IMR-90 (cell line): ENCODE measurements at regions not wholly inside any gene's neighbourhood (a gene's known extent, or its start where the extent isn't known, plus 50 kb on each side); places are given as distances from the start of the nearest gene placed in this dataset.

ENCODE experiments used
- ATAC-seq: fragments of 200-7000 bp; cut with Tn5 transposase; 2 replicates; pipeline ENCODE4 v1.9.1; 2020; ENCODE audit warnings: low read depth, mild to moderate bottlenecking, moderate library complexity
- BruUV-seq: library from RNA; stranded (reverse); fragments of 400-500 nt; replicated peaks from 2 replicates; lab custom pipeline; 2021; lab: Mats Ljungman, UMichigan
- CTCF ChIA-PET: fragments of 300-600 bp; formaldehyde crosslinking; extraction: SDS; loops from one replicate; lab custom pipeline; 2021; ENCODE audit warnings: antibody characterized with exemption; lab: Yijun Ruan, JAX
- POLR2A ChIA-PET: fragments of 300-600 bp; sonication (Branson Sonifier 250); formaldehyde crosslinking; loops from one replicate; lab custom pipeline; 2022; ENCODE audit warnings: antibody characterized with exemption; ENCODE audit not compliant: unreplicated experiment; lab: Charles Lee
- DNase-seq: peaks from one replicate; pipeline ENCODE4 v3.0.0; 2013
- H2AFZ ChIP-seq: replicated peaks from 2 replicates; pipeline ENCODE3; 2013; ENCODE audit warnings: low read length, mild to moderate bottlenecking; ENCODE audit not compliant: poor library complexity
- H2AK5ac ChIP-seq: 2 replicates; pipeline ENCODE4 v1.6.1; 2013; ENCODE audit warnings: low read depth, low read length, inconsistent platforms
- H2AK9ac ChIP-seq: replicated peaks from 2 replicates; pipeline ENCODE3; 2013; ENCODE audit warnings: mild to moderate bottlenecking, low read depth, low read length, moderate library complexity; ENCODE audit not compliant: poor library complexity
- H2BK120ac ChIP-seq: 2 replicates; pipeline ENCODE4 v1.6.1; 2013; ENCODE audit warnings: low read depth, low read length, inconsistent platforms
- H2BK15ac ChIP-seq: 3 replicates; pipeline ENCODE4 v1.6.1; 2013; ENCODE audit warnings: low read depth, low read length, inconsistent platforms
- H2BK20ac ChIP-seq: 2 replicates; pipeline ENCODE4 v1.6.1; 2013; ENCODE audit warnings: low read depth, mild to moderate bottlenecking, inconsistent platforms, low read length, moderate library complexity
- H2BK5ac ChIP-seq: 2 replicates; pipeline ENCODE4 v1.6.1; 2013; ENCODE audit warnings: mild to moderate bottlenecking, low read depth, low read length, inconsistent platforms; ENCODE audit not compliant: poor library complexity, severe bottlenecking
- H3K14ac ChIP-seq: replicated peaks from 2 replicates; pipeline ENCODE4 v1.6.1; 2013; ENCODE audit warnings: low read depth, low read length, inconsistent platforms
- H3K18ac ChIP-seq: 2 replicates; pipeline ENCODE4 v1.6.1; 2013; ENCODE audit warnings: low read depth, low read length, control low read depth
- H3K23ac ChIP-seq: 2 replicates; pipeline ENCODE4 v1.6.1; 2013; ENCODE audit warnings: low read depth, low read length, inconsistent platforms
- H3K27ac ChIP-seq: 2 replicates; pipeline ENCODE4 v1.5.1; 2013; ENCODE audit warnings: mild to moderate bottlenecking, control low read depth, low read length; ENCODE audit not compliant: insufficient read depth
- H3K27me3 ChIP-seq: 2 replicates; pipeline ENCODE4 v1.6.1; 2013; ENCODE audit warnings: low read length; ENCODE audit not compliant: control insufficient read depth, insufficient read depth
- H3K36me3 ChIP-seq: 2 replicates; pipeline ENCODE4 v1.6.1; 2013; ENCODE audit warnings: low read length, mixed read lengths; ENCODE audit not compliant: control insufficient read depth, insufficient read depth
- H3K4ac ChIP-seq: 2 replicates; pipeline ENCODE4 v1.6.1; 2013; ENCODE audit warnings: low read depth, low read length, inconsistent platforms
- H3K4me1 ChIP-seq: 2 replicates; pipeline ENCODE4 v1.6.1; 2013; ENCODE audit warnings: low read length, mixed read lengths; ENCODE audit not compliant: control insufficient read depth, insufficient read depth
- H3K4me2 ChIP-seq: 2 replicates; pipeline ENCODE4 v1.6.1; 2013; ENCODE audit warnings: low read depth, mild to moderate bottlenecking, control low read depth, low read length, moderate library complexity
- H3K4me3 ChIP-seq: 2 replicates; pipeline ENCODE4 v1.5.1; 2013; ENCODE audit warnings: low read depth, mild to moderate bottlenecking, control low read depth, low read length, moderate library complexity; ENCODE audit not compliant: insufficient read depth
- H3K56ac ChIP-seq: 2 replicates; pipeline ENCODE4 v1.6.1; 2013; ENCODE audit warnings: low read length, inconsistent platforms; ENCODE audit not compliant: insufficient read depth; ENCODE audit errors: extremely low read depth
- H3K79me1 ChIP-seq, 2 experiments: 2 replicates each; pipeline ENCODE4 v1.6.1; 2013; ENCODE audit warnings: low read length in 2 of 2, inconsistent platforms in 1 of 2, low read depth in 1 of 2
- H3K9ac ChIP-seq: 2 replicates; pipeline ENCODE4 v1.6.1; 2013; ENCODE audit warnings: low read depth, low read length, control low read depth
- H3K9me1 ChIP-seq: 2 replicates; pipeline ENCODE4 v1.6.1; 2013; ENCODE audit warnings: low read length, inconsistent platforms; ENCODE audit not compliant: insufficient read depth
- H3K9me3 ChIP-seq: 2 replicates; pipeline ENCODE4 v1.6.1; 2013; ENCODE audit warnings: low read length; ENCODE audit not compliant: control insufficient read depth, insufficient read depth
- H4K20me1 ChIP-seq: 2 replicates; pipeline ENCODE4 v1.6.1; 2013; ENCODE audit warnings: low read length, inconsistent platforms; ENCODE audit not compliant: insufficient read depth
- H4K5ac ChIP-seq: 2 replicates; pipeline ENCODE4 v1.6.1; 2013; ENCODE audit warnings: mild to moderate bottlenecking, low read depth, low read length, control low read depth
- H4K8ac ChIP-seq, 2 experiments: 2 replicates each; pipeline ENCODE4 v1.6.1; 2013; ENCODE audit warnings: low read depth in 2 of 2, low read length in 2 of 2, control low read depth in 1 of 2, inconsistent platforms in 1 of 2
- H4K91ac ChIP-seq: 2 replicates; pipeline ENCODE4 v1.6.1; 2013; ENCODE audit warnings: low read depth, low read length, inconsistent platforms; ENCODE audit not compliant: insufficient read depth
- BHLHE40 ChIP-seq: fragments of 150-350 bp; IDR thresholded peaks from 2 replicates; pipeline ENCODE4 v1.6.1; 2016; ENCODE audit warnings: mild to moderate bottlenecking, low read depth, low read length
- CTCF ChIP-seq: conservative IDR thresholded peaks from 2 replicates; pipeline ENCODE4 v1.5.1; 2012; ENCODE audit warnings: mild to moderate bottlenecking, low read depth, low read length, improper control_type of control experiment
- MAZ ChIP-seq: IDR thresholded peaks from 2 replicates; pipeline ENCODE4 v1.6.1; 2012; ENCODE audit warnings: low read depth, mild to moderate bottlenecking, low read length, improper control_type of control experiment, moderate library complexity, borderline replicate concordance
- MXI1 ChIP-seq: IDR thresholded peaks from 2 replicates; pipeline ENCODE4 v1.6.1; 2012; ENCODE audit warnings: low read depth, mild to moderate bottlenecking, low read length, moderate library complexity, borderline replicate concordance
- NFE2L2 ChIP-seq: fragments of 150-350 bp; IDR thresholded peaks from 2 replicates; pipeline ENCODE4 v1.6.1; 2016; ENCODE audit warnings: low read depth, mild to moderate bottlenecking, low read length
- POLR2A ChIP-seq: IDR thresholded peaks from 2 replicates; pipeline ENCODE4 v1.6.1; 2012; ENCODE audit warnings: mild to moderate bottlenecking, low read depth, low read length
- RAD21 ChIP-seq: IDR thresholded peaks from 2 replicates; pipeline ENCODE4 v1.6.1; 2012; ENCODE audit warnings: low read length, improper control_type of control experiment
- RFX5 ChIP-seq: IDR thresholded peaks from 2 replicates; pipeline ENCODE4 v1.8.0; 2012; ENCODE audit warnings: low read depth, mild to moderate bottlenecking, low read length, moderate library complexity
- SMC3 ChIP-seq: fragments of 150-350 bp; IDR thresholded peaks from 2 replicates; pipeline ENCODE4 v1.6.1; 2016; ENCODE audit warnings: low read depth, mild to moderate bottlenecking, antibody characterized with exemption, low read length, moderate library complexity
- USF2 ChIP-seq: fragments of 150-350 bp; IDR thresholded peaks from 2 replicates; pipeline ENCODE4 v1.6.1; 2017; ENCODE audit warnings: mild to moderate bottlenecking, antibody characterized with exemption, low read length, low read depth
- WGBS, 2 experiments: methylation state at CpG; one replicate each; pipeline versions ENCODE4 v1.1.5 to v1.1.7; 2013; ENCODE audit warnings: missing lambda C conversion rate in 2 of 2; ENCODE audit not compliant: insufficient read length in 1 of 2; ENCODE audit errors: extremely low coverage in 2 of 2; 5-methylcytosine and 5-hydroxymethylcytosine counted together
- dilution Hi-C: fragments of 300-500 bp; cut with HindIII; formaldehyde crosslinking; loops from one replicate; pipeline ENCODE4 v1.14.3; 2018; ENCODE audit warnings: low sequenced_read_pairs; ENCODE audit not compliant: unreplicated experiment
- in situ Hi-C: fragments of 300-500 bp; cut with MboI; formaldehyde crosslinking; loops from 3 replicates; pipeline ENCODE4 v1.14.3; 2019; ENCODE audit warnings: low sequenced_read_pairs, inconsistent platforms, mixed read lengths
- intact Hi-C: fragments of 100-400 bp; cut with micrococcal nuclease; formaldehyde crosslinking; loops from 2 replicates; pipeline ENCODE4 v1.10.0; 2022

- dilution Hi-C loops: no loop called here
- H3K9me1 ChIP-seq: no peaks in the 10 kb centered on the region
- H3K4me1 ChIP-seq: no peaks in the 10 kb centered on the region
- no TSS peak for BruUV-seq
- intact Hi-C loops: no loop called here
- H3K27me3 ChIP-seq: no peaks in the 10 kb centered on the region
- no peaks in the 10 kb centered on the region for H3K79me1 ChIP-seq
- no peak overlapping the region for H3K56ac ChIP-seq
- no peak overlapping the region for H3K9ac ChIP-seq
- no peak overlapping the region for H3K4me2 ChIP-seq
- H3K4me3 ChIP-seq: no peak overlapping the region
- H3K36me3 ChIP-seq: no peaks in the 10 kb centered on the region
- no peak overlapping the region for H2BK15ac ChIP-seq
- H2AK5ac ChIP-seq: no peak overlapping the region
- H2BK20ac ChIP-seq: no peak overlapping the region
- no peak overlapping the region for H2BK120ac ChIP-seq
- H3K14ac ChIP-seq: no peak overlapping the region
- H4K91ac ChIP-seq: no peak overlapping the region
- in situ Hi-C loops: no loop called here
- no peak overlapping the region for H4K8ac ChIP-seq
- ATAC-seq: no peak
- no peak overlapping the region for H2AK9ac ChIP-seq
- DNase-seq: no peak
- no peak overlapping the region for H3K4ac ChIP-seq
- H2AFZ ChIP-seq: no peak overlapping the region
- no peak overlapping the region for H3K23ac ChIP-seq
- no CpG with 5 or more reads among the region's 6 CpGs for WGBS, 2 experiments
- ChIA-PET CTCF (no interaction called here), POLR2A (no interaction called here)
- H3K18ac ChIP-seq: no peak overlapping the region
- no peaks in the 10 kb centered on the region for H4K20me1 ChIP-seq
- H3K9me3 ChIP-seq: no peaks in the 10 kb centered on the region; the same call in 1 of the 2 replicates
- no peak overlapping the region for H3K27ac ChIP-seq
- TF ChIP-seq POLR2A (no peak), RAD21 (no peak), CTCF (no peak), RFX5 (no peak), BHLHE40 (no peak), MAZ (no peak), MXI1 (no peak), SMC3 (no peak), NFE2L2 (no peak), USF2 (no peak)
- no peak overlapping the region for H2BK5ac ChIP-seq
- H4K5ac ChIP-seq: no peak overlapping the region
Observed at GRCh38 chr2:7906431-7906830, 775.4 kb upstream of the ID2 start.
